NAMALWA (cell line): ENCODE measurements at regions not wholly inside any gene's neighbourhood (a gene's known extent, or its start where the extent isn't known, plus 50 kb on each side); places are given as distances from the start of the nearest gene placed in this dataset.
"Not testable (repeated sequence)": the region's sequence is repeated elsewhere in the genome, so short reads cannot be mapped to it uniquely, and the experiment has no call there.

Experiments used
- DNase-seq: peaks from one replicate; pipeline ENCODE4 v3.0.0-alpha.2; 2015; ENCODE audit warnings: low spot score

- DNase-seq = peak; percentile 86
Measured at GRCh38 chr5:36739751-36740221, 133.4 kb downstream of the SLC1A3 start.

GRCh38 chr5:36740259-36740898, 134.0 kb downstream of the SLC1A3 start:
- no peak for DNase-seq

GRCh38 chr5:36741128-36741527, 134.7 kb downstream of the SLC1A3 start:
- no peak for DNase-seq

GRCh38 chr5:36743891-36744772, 132.4 kb upstream of the NIPBL start:
- no peak for DNase-seq

- no peak for DNase-seq
Measured at GRCh38 chr5:36744773-36745589, 131.6 kb upstream of the NIPBL start.

GRCh38 chr5:36747794-36748193, 128.8 kb upstream of the NIPBL start:
- not testable (repeated sequence) for DNase-seq

GRCh38 chr5:36751886-36752285, 124.7 kb upstream of the NIPBL start:
- DNase-seq = peak; percentile 20

GRCh38 chr5:36755342-36755741, 121.2 kb upstream of the NIPBL start:
- DNase-seq = no peak

- no peak for DNase-seq
Measured at GRCh38 chr5:36755920-36756488, 120.6 kb upstream of the NIPBL start.

GRCh38 chr5:36756848-36757247, 119.7 kb upstream of the NIPBL start:
- DNase-seq = no peak

- no peak for DNase-seq
Measured at GRCh38 chr5:36759117-36759516, 117.5 kb upstream of the NIPBL start.

- no peak for DNase-seq
Measured at GRCh38 chr5:36763454-36763853, 113.1 kb upstream of the NIPBL start.

GRCh38 chr5:36765876-36766275, 110.7 kb upstream of the NIPBL start:
- DNase-seq = no peak

GRCh38 chr5:36766981-36767380, 109.6 kb upstream of the NIPBL start:
- DNase-seq = no peak

- DNase-seq = no peak
Measured at GRCh38 chr5:36768450-36768849, 108.1 kb upstream of the NIPBL start.

- no peak for DNase-seq
Measured at GRCh38 chr5:36769129-36769770, 107.3 kb upstream of the NIPBL start.

- DNase-seq = no peak
Measured at GRCh38 chr5:36770125-36770524, 106.4 kb upstream of the NIPBL start.

- no peak for DNase-seq
Measured at GRCh38 chr5:36772276-36773140, 104.1 kb upstream of the NIPBL start.

GRCh38 chr5:36777105-36777757, 99.3 kb upstream of the NIPBL start:
- DNase-seq = no peak

- no peak for DNase-seq
Measured at GRCh38 chr5:36778336-36778735, 98.2 kb upstream of the NIPBL start.
